ENCODE measurements at regions not wholly inside any gene's neighbourhood (a gene's known extent, or its start where the extent isn't known, plus 50 kb on each side); places are given as distances from the start of the nearest gene placed in this dataset.

DNA sequence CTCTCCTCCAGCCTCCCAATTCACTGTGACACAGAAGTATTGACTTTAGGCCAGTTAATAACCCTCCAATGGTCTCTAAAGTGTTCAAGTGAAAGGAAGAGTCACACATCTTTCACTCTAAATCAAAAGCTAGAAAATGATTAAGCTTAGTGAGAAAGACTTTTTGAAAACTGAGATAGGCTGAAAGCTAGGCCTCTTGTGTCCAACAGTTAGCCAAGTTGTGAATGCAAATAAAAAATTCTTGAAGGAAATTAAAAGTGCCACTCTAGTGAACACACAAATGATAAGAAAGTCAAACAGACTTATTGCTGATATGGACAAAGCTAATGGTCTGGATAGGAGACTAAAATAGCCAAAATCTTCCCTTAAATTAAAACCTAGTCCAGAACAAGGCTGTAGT, 687.2 kb downstream of the TRIML1 start:
- DNase-seq (ENCODE audit: low read depth in 2 of 2): no peak

DNA sequence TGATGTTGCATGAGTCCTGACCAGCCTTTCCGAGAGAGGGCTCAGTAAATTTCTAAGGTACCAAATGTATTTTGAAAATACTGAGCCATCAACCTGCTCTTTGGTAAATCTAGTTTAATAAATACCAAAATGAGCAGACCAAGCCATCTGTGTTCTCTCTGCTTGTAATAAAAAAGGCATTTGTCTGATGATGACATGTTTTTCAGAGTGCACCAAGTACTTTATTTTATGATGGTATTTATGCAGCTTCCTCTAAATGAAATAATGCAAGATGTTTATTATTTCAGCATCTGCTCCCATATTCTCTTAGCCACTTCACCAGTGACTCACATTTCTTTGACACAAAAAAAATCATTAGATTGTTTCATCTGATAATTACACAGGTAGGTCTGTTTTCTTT, 700.5 kb downstream of the TRIML1 start:
- DNase-seq (ENCODE audit: low read depth in 2 of 2): no peak

DNA sequence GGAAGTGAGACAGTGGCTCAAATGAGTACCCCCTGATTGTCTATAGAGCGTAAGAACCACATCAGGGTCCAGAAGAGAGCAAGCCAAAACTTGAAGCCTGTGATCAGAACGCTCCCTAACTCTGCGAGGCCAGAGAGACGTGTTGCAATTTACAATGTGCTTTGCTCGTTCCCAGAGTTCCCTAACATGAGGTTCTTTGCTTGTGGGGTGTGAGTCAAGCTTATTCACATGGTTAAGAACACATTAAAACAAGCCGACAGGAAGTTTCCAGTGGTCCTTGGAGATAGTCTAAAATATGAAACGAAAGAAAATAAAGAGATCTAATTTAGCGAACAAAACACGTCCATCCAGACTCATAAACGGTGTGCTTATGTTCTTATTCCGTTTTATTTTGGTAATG, 702.3 kb downstream of the TRIML1 start:
- DNase-seq (ENCODE audit: low read depth in 2 of 2): no peak

DNA sequence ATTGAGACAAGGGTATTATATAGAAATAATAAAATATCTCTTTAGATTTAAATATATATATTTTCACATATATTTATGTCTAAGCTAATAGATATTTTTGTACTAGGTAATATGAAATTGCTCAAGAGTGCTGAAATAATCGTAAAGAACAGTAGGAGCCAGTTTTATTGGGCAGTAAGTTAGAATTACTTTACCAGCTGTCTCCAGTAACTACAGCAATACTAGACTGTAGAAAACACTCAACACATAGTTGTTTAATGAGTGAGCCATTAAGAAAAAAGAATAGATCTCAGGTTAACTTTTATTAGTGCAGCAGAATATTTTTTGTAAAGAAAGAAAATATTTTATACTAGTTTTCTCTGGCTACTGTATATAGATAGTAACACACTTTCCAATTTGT, 715.2 kb downstream of the TRIML1 start:
- no peak for DNase-seq (ENCODE audit: low read depth in 2 of 2)

DNA sequence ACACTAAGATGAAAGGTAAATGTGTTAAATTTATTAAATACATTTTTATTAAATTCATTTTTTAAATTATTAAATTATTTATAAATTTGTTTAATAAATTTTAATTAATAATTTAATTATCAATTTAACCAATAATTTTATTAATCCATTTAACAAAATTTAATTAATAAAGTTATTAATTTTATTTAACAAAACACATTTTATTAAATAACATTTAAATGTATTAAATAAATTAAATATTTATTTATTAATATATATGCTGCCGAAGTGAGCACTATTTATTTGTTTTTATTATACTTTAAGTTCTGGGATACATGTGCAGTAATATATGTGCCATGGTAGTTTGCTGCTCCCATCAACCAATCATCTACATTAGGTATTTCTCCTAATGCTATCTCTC, 719.5 kb downstream of the TRIML1 start:
- no peak for DNase-seq (ENCODE audit: low read depth in 2 of 2)

DNA sequence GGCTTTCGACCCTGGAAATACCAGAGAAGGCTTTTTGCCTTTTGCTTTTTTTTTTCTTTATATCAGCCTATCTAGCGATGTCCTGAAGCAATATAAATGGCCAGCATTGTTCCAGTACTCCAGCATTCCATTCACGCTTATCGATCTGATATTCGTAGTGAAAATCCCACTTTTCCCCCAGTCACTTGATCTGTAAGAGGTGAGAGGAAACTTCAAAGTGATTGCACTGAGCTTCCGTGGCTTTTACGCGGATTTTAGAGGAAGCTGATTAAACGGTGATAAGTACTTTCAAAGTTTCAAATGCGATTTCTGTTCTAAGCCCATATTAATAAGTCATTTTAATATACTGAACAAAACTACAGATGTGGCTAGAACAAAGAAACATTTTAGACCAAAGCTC, 725.5 kb downstream of the TRIML1 start:
- DNase-seq (ENCODE audit: low read depth in 2 of 2): no peak

DNA sequence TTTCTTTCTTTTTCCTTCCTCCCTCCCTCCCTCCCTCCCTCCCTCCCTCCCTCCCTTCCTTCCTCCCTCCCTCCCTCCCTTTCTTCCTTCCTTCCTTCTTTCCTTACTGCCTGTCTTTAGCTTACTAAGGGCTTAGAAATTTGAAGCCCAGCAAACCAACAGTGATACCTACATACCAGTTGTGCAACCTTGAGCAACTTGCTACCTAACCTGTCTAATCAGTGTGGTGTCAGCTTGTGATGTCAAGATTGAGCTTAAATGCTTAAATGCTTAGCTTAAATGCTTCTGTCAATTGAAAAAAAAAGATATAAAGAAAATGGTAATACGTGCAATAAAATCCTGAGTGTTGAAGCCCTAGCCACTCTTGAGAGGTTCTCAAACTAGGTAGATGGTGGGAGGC, 728.6 kb downstream of the TRIML1 start:
- DNase-seq (ENCODE audit: low read depth in 2 of 2): no peak

DNA sequence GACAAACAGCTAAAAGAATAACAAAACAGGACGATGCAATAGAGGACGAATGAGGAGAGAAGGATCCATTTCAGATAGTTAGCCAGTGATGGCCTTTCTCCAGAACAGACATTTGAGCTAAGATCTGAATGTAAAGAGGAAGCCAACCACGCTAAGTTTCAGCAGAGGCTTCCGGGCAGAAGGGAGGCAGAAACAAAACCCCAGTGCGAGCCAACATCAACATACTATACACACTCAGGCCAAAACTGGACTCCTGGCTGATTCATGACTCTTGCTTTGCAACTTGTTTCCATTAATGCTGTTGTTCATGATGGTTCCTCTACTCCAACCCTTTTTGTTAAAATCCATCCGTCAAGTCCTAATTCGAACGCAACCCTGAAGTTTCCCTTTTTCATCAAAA, 730.3 kb downstream of the TRIML1 start:
- no peak for DNase-seq (ENCODE audit: low read depth in 2 of 2)

DNA sequence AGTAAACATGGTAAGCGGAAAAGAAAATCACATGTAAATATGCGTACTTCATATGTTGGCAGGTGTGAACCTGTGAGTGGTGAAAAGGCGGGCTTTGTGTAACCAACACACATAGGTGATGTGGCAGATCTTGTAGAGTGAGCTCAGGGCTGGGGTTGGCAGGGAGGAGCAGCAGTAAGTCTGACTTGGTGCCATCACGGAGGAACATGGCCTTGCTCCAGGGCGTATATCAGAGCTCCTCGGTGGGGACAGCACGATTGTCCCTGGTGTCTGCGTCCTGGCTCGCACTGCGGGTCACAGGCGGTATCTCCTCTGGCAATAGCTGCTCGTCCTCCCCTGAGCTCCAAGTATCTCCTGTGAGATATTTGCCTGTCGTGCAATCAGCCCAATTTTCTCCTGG, 733.6 kb downstream of the TRIML1 start:
- no peak for DNase-seq (ENCODE audit: low read depth in 2 of 2)

DNA sequence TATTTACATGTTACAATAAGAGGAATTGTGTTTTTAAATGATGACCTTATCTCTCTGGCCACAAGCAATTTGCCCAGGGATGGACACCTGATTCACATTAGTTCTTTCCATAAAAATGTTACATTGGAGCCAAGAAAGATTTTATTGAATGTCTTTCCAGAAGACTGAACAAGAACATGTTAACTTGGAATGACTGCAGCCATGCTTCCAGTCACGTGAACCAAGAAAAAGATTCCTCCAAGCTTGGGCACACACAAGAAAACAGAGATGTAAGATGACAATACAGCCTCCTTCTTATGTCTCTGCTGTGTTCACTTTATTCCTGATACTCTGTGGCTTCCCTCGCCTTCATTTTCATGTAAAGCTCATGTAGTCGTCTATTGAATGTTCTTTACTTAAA, 737.6 kb downstream of the TRIML1 start:
- no peak for DNase-seq (ENCODE audit: low read depth in 2 of 2)

DNA sequence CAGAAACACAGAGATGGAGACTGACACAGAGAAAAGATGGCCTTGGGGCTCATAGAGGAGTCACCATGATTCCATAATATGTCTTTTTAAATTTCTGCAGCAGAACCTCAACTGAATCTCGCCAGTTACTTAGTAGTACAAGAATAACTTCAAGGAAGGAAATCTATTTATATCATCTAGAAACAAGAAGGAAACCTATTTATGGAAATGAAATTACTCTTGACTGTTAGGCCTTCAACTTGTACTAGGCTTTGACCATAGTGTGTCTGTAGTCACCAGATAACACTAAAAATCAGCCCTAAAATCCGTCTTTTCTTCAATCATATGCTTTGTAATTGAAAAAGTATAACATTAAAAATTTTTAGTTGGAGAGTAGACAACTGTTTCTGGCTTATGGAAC, 740.4 kb downstream of the TRIML1 start:
- no peak for DNase-seq (ENCODE audit: low read depth in 2 of 2)

DNA sequence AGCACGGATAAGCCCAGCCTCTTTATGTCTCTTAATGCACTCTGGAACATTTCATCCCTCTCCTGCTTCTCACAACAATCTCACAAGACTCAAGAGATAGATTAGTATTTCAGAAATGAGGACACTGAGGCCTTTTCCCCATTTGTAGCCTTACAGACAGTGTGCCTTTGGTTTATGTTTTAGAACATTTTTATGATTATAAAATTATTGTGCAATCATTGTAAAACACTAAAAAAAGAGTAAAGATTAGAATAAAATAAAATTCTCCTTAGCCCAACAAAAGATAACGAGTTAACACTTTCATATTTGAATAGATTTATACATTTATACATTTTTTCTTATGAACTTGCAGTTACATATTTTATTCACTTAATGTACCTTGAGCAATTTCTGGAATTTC, 748.7 kb downstream of the TRIML1 start:
- no peak for DNase-seq (ENCODE audit: low read depth in 2 of 2)

DNA sequence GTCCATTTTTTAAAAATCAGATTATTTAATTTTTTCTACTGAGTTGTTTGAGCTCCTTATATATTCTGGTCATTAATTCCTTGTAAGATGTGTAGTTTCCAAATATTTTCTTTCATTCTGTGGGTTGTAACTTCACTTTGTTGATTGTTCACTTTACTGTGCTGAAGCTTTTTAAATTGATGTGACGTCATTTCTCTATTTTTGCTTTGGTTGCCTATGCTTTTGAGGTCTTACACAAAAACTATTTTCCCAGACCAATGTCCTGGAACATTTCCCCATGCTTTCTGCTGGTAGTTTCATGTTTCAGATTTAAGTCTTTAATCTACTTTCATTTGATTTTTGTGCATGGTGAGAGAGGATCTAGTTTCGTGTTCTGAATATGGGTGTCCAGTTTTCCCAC, 753.6 kb downstream of the TRIML1 start:
- no peak for DNase-seq (ENCODE audit: low read depth in 2 of 2)

DNA sequence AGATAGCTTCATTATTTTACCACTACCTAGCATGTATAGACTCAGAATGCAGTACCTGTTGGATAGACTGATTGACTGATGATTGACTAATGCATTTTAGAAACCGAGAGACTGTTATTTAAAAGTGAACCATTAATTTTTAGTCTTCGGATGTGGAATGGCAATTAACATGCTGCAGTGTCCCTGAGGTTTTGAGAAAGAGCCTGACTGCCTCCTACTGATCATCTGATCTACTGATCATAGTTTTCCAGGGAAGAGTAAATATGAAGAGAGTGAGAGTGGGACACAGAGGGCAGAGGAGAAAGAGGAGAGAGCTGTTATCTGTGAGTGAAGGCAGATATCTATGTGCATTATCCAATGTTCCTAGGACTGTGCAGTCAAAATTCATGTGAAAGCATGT, 764.7 kb downstream of the TRIML1 start:
- DNase-seq (ENCODE audit: low read depth in 2 of 2): no peak

DNA sequence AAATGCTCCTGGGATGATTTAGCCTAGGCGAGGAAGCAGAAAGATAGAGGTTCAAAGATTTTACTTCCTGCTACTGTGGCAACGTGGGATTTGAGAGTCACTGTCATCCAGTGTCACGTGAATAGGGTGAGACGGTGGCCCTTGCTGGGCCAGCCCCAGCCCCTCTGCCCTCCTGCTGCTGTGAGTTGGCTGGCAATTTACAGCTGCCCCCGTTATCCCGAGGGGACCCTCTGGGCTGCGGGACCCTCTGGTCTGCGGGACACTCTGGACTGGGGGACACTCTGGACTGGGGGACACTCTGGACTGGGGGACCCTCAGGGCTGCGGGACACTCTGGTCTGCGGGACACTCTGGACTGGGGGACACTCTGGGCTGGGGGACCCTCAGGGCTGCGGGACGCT, 765.4 kb downstream of the TRIML1 start:
- DNase-seq (ENCODE audit: low read depth in 2 of 2): no peak

DNA sequence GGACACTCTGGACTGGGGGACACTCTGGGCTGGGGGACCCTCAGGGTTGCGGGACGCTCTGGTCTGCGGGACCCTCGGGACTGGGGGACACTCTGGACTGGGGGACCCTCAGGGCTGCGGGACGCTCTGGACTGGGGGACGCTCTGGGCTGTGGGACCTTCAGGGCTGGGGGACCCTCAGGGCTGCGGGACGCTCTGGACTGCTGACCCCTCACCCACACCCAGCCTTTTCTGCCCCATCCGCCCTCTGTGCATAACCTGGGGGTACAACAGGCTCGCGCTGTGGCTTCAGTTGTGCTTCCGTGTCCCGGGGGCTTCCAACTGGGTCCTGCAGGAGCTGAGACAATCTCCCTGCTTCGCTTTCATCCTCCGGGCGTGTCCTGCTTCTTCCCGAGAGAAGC, 766.0 kb downstream of the TRIML1 start:
- DNase-seq (ENCODE audit: low read depth in 2 of 2): no peak

DNA sequence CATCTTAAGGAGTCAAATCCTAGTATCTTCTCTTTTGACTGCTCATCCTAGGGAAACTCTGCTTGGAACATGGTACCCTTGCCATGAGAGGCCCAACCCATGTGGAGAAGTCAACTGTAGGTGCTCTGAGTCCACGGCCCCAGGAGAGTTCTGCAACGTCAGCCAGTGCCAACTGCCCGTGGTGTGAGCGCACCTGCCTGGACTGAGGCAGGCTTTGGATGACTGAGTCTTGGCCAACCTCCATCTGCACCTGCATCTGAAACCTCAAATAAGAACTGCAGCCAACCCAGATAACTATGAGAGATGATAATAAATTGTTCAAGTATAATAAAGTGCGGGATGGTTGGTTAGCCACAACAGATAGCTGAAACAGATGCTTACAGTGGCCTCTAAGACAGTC, 772.0 kb downstream of the TRIML1 start:
- no peak for DNase-seq (ENCODE audit: low read depth in 2 of 2)

DNA sequence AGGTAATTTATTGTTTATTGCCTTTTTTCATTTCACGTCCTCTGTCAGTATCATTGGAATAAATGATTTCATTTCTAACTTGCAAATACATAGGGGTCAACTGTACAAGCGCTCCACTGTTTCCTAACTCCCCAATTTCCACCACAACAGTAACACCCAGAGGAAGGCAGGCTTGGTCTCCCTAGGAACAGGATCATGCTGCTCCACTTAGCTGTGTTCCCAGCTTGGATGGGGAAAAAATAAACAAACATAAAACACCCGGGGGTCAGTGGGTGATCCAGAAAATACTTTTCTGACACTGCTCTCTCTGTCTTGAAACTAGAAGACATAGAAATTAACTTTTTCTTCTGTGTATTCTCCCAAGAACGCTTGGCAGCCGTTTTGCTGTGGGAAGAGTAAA, 772.5 kb downstream of the TRIML1 start:
- no peak for DNase-seq (ENCODE audit: low read depth in 2 of 2)

DNA sequence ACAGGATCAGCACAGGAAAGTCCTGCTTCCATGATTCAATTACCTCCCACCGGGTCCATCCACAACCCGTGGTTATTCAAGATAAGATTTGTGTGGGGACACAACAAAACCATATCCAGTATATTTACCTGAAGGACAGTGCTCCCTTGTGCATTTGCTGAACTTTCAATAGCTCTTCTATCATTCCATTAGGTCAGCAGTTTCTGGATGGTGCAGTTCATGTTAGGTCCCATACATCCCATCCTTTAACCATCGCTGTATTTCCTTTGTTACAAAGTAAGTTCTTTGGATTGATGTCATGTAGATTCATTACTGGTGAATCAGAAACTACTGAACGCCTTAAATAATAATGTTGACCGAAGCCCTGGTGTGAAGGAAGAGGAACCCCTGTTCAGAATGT, 775.9 kb downstream of the TRIML1 start:
- no peak for DNase-seq (ENCODE audit: low read depth in 2 of 2)

DNA sequence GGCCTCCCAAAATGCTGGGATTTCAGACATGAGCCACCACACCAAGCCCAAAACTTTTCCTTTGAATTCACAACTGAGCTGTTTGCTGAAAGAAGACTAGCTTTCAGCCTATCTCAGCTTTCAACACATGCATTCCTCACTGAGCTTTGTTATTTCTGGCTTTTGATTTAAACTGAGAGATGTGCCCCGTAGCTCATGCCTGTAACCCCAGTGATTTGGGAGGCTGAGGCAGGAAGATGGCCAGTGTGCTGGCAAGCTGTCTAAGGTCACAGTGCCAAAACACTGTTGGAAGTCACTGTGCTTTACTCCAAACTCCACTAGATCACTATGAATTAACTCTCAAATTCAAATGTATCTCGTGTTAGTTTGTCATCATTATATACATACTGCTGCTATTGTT, 779.5 kb downstream of the TRIML1 start:
- DNase-seq (ENCODE audit: low read depth in 2 of 2): no peak

DNA sequence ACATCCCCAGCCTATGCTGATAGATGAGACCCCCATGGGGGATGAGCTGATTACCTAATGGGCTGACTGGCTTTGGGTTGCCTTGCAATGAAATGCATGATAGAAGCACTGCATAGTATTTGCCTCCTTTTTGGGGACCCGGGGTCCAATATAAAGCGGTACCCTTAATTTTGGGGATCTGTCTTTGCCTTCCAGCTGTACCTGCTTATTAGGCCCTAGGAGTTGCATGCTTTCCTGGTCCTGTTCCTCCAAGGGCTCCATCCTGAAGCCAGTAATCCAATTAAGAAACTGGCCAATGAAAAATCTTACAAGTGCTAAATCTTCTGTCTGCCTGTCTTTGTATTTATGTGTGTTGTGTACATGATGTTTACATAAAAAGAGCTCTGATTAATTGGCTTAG, 791.6 kb downstream of the TRIML1 start:
- no peak for DNase-seq (ENCODE audit: low read depth in 2 of 2)

DNA sequence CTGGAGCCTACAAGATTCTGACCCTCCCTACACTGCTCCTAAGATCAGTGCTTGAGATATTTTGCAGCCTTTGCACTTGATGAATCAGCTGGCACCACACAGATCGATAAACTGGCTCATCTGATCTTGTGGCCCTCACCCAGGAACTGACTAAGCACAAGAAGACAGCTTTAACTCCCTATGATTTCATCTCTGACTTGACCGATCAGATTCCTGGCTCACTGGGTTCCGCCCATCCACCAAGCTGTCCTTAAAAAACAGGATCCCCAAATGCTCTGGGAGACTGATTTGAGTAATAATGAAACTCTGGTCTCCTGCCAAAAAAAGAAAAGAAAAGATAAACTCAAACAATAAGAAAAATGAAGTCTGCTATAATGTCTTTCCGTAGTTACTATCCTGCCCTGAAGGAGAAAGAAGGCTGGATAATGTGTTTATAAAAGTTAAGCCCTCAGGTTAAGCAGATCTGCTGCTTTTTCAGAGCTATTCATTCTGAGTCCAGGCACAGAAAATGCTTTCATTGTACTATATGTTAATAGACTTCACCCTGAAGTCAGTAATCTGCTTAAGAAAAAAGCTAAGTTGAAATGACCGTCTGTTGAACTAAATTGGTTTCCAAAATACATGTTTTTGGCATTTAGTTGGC, 795.2 kb downstream of the TRIML1 start:
- no peak for DNase-seq (ENCODE audit: low read depth in 2 of 2)

DNA sequence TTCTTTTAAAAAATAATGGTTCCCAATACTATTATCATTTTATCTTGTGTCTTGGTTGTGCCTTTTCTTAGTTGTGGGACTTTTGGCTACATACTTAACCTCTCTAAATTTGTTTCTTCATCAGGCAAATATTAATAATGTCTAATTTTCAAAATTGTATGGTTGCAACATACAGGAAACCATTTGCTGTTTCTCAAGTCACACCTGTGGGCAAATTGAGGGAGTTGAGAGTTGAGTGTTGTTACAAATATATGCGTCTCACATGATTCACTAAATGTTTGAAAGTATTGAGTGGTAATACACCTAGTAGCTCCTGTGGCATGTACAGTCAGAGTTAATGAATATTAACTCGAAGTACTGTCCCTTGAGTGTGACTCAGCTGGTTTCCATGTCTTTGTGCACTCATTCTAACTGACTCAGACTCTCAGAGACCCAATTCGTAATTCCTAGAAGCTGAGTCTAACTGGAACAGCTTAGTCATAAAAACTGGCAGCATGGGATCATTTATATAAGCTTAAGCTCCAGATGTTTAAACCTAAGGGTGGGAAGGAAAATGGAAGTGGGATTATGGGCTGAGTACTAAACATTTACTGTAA, 802.4 kb downstream of the TRIML1 start:
- DNase-seq (ENCODE audit: low read depth in 2 of 2): no peak

DNA sequence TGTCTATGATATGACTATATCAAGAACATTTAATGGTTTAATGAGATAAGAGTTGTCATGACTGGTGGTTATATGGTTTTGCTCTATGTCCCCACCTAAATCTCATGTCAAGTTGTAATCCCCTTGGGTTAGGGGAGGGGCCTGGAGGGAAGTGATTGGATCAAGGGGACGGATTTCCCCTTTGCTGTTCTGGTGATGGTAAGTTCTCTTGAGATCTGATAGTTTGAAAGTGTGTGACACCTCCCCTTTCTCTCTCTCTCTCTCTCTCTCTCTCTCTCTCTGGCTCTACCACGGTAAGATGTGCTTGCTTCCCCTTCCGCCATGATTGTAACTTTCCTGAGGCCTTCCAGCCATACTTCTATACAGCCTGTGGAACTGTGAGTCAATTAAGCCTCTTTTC, 803.4 kb downstream of the TRIML1 start:
- DNase-seq (ENCODE audit: low read depth in 2 of 2): no peak

Data from stimulated activated CD4-positive, alpha-beta T cell treated with anti-CD3 and anti-CD28 coated beads, Interleukin-1b, Interleukin-23, amount 100 ng/mL, for 1 hour (primary cell).